Hematopoietic multipotent progenitor cell treated with erythropoietin and hydrocortisone succinate and interleukin-3 and kit ligand, for 4 days (in vitro differentiated cells): ENCODE measurements at regions not wholly inside any gene's neighbourhood (a gene's known extent, or its start where the extent isn't known, plus 50 kb on each side); places are given as distances from the start of the nearest gene placed in this dataset.

ENCODE experiments used
- DNase-seq: peaks from one replicate; pipeline ENCODE4 v3.0.0-alpha.2; 2015

DNA sequence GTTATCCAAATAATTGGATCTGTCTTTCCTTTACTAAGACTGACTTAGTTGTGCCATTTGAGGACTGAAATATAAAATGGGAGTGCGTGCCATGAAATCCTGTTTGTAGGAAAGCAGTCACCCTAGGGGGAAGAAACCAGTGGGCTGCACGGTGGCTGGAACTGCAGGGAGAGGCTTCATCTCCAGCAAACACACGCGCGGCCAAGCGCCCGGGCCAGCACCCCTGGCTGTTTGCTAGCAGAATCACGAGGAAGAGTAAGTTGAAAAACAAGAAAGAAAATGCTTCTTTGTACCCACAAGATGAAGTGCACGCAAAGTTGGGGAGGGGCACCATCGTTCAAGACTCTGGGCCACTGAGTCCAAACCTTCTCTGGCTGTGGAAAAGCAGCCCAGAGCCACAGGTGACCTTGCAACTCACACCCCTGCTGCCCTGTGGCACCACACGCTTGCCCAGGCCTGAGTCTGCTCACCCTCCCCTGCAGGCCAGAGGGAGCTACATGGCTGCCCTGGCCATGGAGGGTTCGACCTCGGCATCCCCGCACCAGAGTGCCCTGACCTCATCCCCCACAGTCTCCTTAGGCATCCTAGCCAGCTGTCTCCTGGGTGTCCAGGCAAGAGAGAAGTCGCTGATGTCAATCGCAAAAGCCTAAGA is 55.2 kb downstream of the IRX2 start:
- no peak for DNase-seq

- DNase-seq, result no peak
Measured at GRCh38 chr5:2695200-2695891, 56.1 kb downstream of the IRX2 start.

- DNase-seq, result no peak
Measured at GRCh38 chr5:2691530-2691929, 59.9 kb downstream of the IRX2 start.

DNA sequence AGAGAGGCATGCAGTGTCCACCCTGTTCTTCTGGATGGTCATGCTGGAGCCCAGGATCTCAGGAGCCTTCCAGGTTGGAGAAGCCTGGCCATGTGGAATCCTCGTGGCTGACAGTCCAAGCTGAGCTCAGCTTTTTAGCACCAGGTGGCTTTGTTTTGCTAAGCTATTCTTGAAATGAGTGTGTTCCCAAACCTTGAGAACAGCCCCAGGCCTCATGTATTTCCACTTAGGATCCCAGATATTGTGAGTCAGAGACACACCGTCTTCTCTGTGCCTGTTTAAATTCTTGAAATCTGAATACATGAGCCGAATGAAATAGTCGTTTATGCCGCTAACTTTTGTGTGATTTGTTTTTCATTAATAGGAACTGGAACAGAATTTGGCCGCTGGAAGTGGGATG is 61.2 kb downstream of the IRX2 start:
- no peak for DNase-seq

DNA sequence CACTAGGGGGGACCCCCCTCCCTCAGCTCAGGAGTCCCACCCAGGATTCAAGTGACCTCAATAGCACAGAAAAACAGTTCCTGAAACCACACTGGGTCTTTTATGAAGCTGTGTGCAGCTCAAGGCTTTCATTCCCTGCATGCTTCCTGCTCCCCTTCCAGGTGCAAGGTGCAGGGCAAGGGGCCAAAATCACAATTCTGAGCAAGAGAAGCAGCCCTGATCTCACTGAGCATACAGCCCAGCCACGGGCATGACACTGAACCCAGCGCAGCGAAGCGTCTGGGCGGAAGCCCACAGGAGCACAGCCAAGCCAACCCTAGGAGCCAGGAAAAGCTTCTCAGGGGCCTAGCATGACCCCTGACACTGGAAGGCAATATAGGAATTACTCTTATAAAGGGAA is 62.9 kb downstream of the IRX2 start:
- no peak for DNase-seq

GRCh38 chr5:2687746-2688145 is 63.7 kb downstream of the IRX2 start:
- DNase-seq, result no peak

DNA sequence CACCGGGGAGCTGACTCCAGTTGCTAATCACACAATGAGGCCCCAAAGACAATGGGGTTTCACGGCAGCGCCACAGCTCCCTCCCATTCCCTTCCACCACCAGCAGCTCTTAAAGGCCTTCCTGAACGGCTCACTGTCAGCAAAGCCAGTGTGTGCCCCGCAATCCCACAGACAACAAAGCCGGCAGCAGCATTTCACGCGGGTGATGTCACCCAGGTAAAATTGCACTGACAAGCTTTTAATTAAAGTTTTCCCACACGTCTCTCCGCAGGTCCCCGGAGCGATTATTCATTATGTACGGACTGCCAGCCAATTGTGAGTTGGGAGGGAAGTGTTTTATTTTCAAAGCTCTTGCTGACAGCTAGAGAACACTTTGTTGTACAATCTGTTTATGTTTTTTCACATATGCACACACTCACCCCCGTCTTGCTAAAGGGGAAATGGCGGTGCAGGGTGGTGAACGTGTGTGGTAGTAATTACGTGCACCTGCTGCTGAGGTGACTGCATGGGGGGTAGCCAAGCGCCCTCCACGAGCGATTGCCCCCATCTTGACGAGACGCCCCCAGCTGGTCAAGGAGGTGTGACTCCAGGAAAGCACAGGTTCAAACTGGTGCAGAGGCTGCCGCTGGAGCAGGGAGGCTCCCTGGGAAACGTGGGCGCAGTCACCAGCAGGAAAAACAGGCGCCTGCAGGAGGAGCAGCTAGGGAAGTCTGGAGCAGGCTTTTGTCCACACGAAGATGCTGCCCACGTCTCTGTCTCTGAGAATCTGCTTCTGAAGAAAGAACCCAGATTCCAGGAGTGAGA is 65.0 kb downstream of the IRX2 start:
- DNase-seq, result no peak

- no peak for DNase-seq
Measured at GRCh38 chr5:2685651-2686272, 65.7 kb downstream of the IRX2 start.

DNA sequence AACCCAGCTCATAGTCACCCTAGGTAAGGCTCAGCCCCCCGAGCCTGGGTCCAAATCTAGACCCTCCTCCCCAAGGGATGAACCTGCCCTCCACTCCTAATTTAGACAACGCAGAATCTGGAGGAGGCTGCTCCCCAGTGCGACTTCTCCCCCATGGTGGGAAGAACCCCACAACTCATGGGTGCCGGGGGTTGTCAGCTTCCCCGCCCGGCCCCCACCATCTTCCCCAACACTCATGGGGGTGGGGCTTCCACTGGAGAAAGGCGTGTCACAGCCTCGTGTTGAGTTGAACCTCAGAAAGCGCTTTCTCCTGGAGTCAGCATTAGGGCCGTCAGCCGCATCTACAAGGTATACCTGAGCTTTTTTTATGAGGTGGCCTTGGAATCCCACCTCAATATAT is 66.9 kb downstream of the IRX2 start:
- DNase-seq, result no peak

- DNase-seq, result no peak
Measured at GRCh38 chr5:2683720-2684119, 67.8 kb downstream of the IRX2 start.

GRCh38 chr5:2681476-2681875 is 70.0 kb downstream of the IRX2 start:
- DNase-seq, result no peak

- DNase-seq, result no peak
Measured at GRCh38 chr5:2680979-2681378, 70.5 kb downstream of the IRX2 start.

GRCh38 chr5:2677689-2678088 is 73.8 kb downstream of the IRX2 start:
- DNase-seq, result no peak

DNA sequence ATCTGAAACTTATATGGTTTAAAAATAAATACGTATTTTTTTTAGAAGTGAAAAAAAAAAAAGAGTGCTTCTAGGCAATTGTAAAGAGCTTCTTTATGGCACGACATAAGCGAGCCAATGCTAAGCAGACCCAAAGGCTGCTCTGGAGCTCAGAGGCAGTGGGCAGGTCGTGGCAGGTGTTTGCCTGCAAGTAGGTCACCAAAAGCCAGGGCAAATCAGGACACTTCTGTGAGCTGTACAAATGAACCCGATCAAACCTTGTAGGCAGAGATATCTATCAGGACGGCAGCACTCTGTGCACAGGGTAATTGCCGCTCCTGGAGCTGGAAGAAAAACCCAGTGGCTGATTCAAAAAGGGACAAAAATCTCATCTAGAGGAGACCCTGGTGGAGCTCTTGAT is 75.9 kb downstream of the IRX2 start:
- no peak for DNase-seq

GRCh38 chr5:2674456-2674855 is 77.0 kb downstream of the IRX2 start:
- no peak for DNase-seq

DNA sequence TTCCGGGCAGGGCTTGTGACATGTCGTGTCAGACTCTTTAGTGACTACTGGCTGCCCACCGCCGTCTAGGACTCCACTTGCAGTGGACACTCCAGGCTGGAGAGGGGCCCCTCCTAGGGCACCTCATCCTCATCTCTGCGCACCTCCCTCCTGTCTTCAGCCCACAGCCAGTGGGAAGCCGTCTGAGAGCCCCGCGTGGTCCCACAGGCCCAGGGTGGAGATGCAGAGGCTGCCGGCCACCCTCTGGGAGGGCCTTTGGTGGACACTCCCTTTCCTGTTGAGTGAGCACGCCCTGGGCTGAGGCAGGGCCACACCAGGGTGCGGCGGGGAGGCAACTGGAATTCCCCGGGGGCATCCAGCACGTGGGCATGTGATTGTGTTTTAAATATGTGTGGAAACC is 80.5 kb downstream of the IRX2 start:
- DNase-seq, result no peak

DNA sequence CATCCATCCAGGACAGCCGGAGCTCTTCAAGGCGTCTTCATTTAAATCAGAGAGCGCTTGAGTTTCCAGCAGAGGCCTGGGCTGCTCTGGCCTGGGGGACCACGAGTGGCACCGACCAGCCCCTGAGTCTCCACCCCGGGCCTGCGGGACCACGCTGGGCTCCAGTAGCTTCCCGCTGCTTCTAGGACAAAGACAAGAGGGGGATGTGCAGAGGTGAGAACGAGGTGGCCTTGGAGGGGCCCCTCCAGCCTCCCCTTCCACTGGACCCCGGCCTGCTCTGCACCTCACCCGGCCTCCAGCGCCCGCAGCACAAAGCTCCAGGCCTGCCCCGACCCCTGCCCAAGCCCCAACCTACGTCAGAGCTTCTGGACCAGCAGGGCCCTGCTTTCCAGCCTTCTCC is 81.6 kb downstream of the IRX2 start:
- no peak for DNase-seq

DNA sequence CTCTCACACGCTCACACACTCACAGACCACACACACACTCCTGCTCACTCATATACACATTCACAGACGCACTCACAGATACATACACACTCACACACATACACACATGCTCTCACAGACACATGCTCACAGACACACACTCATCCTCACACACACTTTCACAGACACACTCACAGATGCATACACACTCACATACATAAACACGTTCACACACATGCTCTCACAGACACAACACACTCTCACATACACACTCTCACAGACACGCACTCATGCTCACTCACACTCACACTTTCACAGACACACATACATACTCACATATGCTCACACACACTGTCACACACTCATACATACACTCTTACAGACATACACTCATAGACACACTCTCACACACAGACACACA is 82.2 kb downstream of the IRX2 start:
- DNase-seq, result no peak

- no peak for DNase-seq
Measured at GRCh38 chr5:2666081-2666480, 85.4 kb downstream of the IRX2 start.

DNA sequence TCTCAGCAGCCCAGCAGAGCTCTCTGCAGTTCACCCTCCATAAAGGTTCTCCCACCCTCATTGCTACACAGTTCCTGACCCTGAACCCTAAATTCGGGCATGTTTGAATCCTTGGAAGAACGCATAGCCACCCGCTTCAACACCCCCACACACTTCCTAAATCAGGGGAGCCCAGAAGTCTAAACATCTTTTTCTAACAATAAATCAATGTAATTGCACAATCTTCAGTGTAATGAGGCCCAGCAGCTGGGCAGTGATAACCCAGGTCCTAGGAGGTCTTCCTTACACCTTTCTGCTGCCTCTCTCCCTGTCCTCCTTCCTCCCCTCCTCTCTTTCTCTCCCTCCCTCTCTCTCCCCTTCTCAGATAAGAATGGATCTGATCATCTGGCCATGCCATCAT is 88.0 kb downstream of the IRX2 start:
- no peak for DNase-seq

DNA sequence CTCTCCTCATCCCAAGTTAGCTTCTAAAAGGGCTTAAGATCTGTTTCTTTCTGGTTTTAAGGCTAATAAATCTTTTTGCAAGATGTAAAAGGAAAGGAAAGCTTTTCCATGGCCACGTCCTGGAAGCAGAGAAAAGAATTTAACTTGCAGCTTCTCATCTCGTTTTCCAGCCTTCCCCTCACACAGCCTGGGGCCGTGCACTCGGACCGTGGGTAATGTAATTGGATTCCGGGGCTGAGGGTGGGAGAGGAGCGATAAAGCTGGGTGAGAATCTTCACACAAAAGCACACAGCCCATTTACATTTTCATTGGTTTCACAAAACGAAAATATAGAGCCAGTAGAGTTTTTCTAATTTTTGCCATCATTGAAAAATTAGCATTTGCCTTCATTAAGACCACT is 91.2 kb downstream of the IRX2 start:
- DNase-seq, result no peak

DNA sequence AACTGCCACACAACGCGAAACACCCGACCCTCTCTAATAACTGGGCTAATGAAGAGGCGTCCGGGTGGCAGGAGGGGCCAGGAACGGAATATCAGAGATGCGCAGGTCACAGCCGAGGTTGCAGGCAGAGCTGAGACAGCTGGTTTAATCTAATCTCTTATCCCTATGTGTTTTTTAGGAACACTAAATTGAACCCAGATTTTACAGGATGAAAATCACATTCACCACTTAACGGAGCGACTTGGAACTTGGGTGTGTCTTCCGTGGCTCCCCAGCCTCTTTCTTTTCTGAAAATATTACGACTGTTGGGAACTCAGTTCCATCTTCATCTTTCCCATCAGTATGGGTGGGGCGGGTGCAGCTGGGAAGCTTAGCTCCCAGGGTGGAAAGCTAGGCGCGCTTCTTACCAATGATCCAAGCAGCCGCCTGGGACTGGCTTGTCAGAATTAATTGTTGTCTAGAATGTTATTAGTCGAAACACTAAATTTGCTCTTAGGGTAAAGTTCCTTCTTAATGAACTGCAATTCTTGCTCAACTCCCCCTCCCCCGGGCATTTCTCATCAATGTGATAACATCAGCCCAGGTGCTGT is 92.5 kb downstream of the IRX2 start:
- no peak for DNase-seq

GRCh38 chr5:2658447-2658846 is 93.0 kb downstream of the IRX2 start:
- DNase-seq, result no peak
